Right lobe of liver (tissue), 6 donors: ENCODE measurements at regions not wholly inside any gene's neighbourhood (a gene's known extent, or its start where the extent isn't known, plus 50 kb on each side); places are given as distances from the start of the nearest gene placed in this dataset.
A peak's percentile ranks its signal among the peaks of the same experiment; 100 is the strongest.

Experiments
- ATAC-seq, 4 donors: fragments of 200-7000 bp; cut with Tn5 transposase; one replicate each; pipeline ENCODE4 v1.9.1; 2020; ENCODE audit warnings: mild to moderate bottlenecking in 4 of 4, moderate library complexity in 4 of 4
- DNase-seq, 3 donors: peaks; one replicate each; pipeline ENCODE4 v3.0.0-alpha.2; 2020
- H3K27ac ChIP-seq, 3 donors: fragments of 200-600 bp; one replicate each; pipeline ENCODE4 v1.8.0; 2022
- H3K27me3 ChIP-seq, 2 donors: fragments of 200-600 bp; one replicate each; pipeline ENCODE4 v1.8.0; 2022
- H3K36me3 ChIP-seq, 4 donors: fragments of 200-600 bp; sonication (generic) in 1 of 4; one replicate each; pipeline versions ENCODE4 v1.5.1 to v1.8.0; 2017 to 2022; ENCODE audit warnings: control low read depth in 1 of 4
- H3K4me1 ChIP-seq, 4 donors: fragments of 200-600 bp; sonication (generic) in 1 of 4; one replicate each; pipeline versions ENCODE4 v1.5.1 to v1.8.0; 2017 to 2022; ENCODE audit warnings: control low read depth in 1 of 4
- H3K4me3 ChIP-seq, 3 donors: fragments of 200-600 bp; one replicate each; pipeline ENCODE4 v1.8.0; 2022
- H3K9me3 ChIP-seq, 4 donors: fragments of 200-600 bp; sonication (generic) in 1 of 4; one replicate each; pipeline versions ENCODE4 v1.5.1 to v1.8.0; 2017 to 2022; ENCODE audit warnings: control low read depth in 1 of 4
- CTCF ChIP-seq, 4 donors: fragments of 200-600 bp in 3 of 4; fragments of 450-650 bp in 1 of 4; IDR thresholded peaks; one replicate each; pipeline versions ENCODE4 v1.5.1 to v1.8.0; 2016 to 2022; ENCODE audit warnings: antibody characterized with exemption in 4 of 4, mild to moderate bottlenecking in 2 of 4
- POLR2A ChIP-seq: fragments of 450-650 bp; IDR thresholded peaks from one replicate; pipeline ENCODE4 v1.6.1; 2017; ENCODE audit warnings: antibody characterized with exemption, mild to moderate bottlenecking
- WGBS: methylation state at CpG from one replicate; pipeline ENCODE4 v1.1.6; 2018; ENCODE audit warnings: low coverage, low lambda C conversion rate; ENCODE audit not compliant: insufficient coverage; ENCODE audit errors: missing lambda C conversion rate; 5-methylcytosine and 5-hydroxymethylcytosine counted together
- intact Hi-C, 2 donors: fragments of 100-400 bp; cut with DNase I; formaldehyde crosslinking; loops; one replicate each; pipeline versions ENCODE4 v1.11.2 to v1.14.1; 2022
- donor health status: DM: no; HTN: yes; CAD: no.
- donor health status: DM: no; HTN: no; CAD: no.
- donor health status: DM: no; HTN: no; CAD: no.
- donor health status: DM: no; HTN: yes; CAD: no.
- donor health status: DM: no; HTN: yes; CAD: no.

GRCh38 chr13:44305286-44305685, 68.3 kb upstream of the SERP2 start:
- intact Hi-C loops = no loop called here
- DNase-seq = no peak
- H3K4me1 ChIP-seq = peaks cover 0 to 18% (median 5%) of the 10 kb centered on the region in 4 donors
- no peak overlapping the region for H3K4me3 ChIP-seq
- H3K27me3 ChIP-seq = no peaks in the 10 kb centered on the region
- H3K27ac ChIP-seq = no peak overlapping the region
- no peak for ATAC-seq
- TF ChIP-seq CTCF (IDR thresholded peaks at IDR 0.05) (no peak), POLR2A (no peak)
- 90% methylated on average over 2 of the region's 2 CpGs for WGBS
- H3K36me3 ChIP-seq = no peaks in the 10 kb centered on the region
- no peaks in the 10 kb centered on the region for H3K9me3 ChIP-seq

DNA sequence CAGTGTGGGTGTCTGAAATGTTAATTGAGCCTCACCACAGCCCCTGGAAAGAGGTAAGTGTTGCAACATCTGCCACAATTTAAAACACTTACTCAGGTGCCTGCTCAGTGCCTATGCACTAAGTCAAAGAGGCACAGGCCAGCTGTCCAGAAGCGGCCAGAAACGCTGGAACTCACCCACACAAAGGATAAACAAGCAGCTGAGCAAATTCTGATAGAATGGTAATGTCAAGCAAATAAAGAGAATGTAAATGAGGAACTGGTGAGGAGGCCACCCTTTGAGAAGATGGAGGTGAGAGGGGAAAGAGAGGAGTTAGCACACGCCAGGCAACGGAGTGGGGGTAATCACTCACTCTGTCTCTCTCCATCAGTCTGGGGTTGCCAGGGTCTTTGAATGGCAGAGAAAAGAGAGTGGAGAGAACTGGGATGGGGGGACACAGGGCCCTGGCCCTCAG, 67.7 kb upstream of the SERP2 start:
- no peaks in the 10 kb centered on the region for H3K27me3 ChIP-seq
- DNase-seq (peak in 1 of 3 donors; percentile 38), ATAC-seq (peak in 3 of 4 donors; percentile 5 to 52 (median 29))
- peaks cover 0 to 12% (median 5%) of the 10 kb centered on the region in 4 donors for H3K4me1 ChIP-seq
- H3K4me3 ChIP-seq = peak overlapping the region in 1 of 3 donors; percentile 0
- TF ChIP-seq POLR2A (no peak), CTCF (IDR thresholded peaks at IDR 0.05) (no peak)
- 40% methylated on average over 4 of the region's 4 CpGs for WGBS
- no peaks in the 10 kb centered on the region for H3K9me3 ChIP-seq
- no peaks in the 10 kb centered on the region for H3K36me3 ChIP-seq
- intact Hi-C loops = no loop called here
- peak overlapping the region in 2 of 3 donors; percentile 36 to 70 for H3K27ac ChIP-seq

- Histone ChIP-seq H3K9me3 (no peaks in the 10 kb centered on the region), H3K36me3 (no peaks in the 10 kb centered on the region), H3K27ac (peak overlapping the region in 2 of 3 donors; percentile 36 to 70), H3K27me3 (no peaks in the 10 kb centered on the region), H3K4me3 (peak overlapping the region in 1 of 3 donors; percentile 0), H3K4me1 (peaks cover 0 to 6% (median 3%) of the 10 kb centered on the region in 4 donors)
- WGBS = 6% methylated on average over 12 of the region's 14 CpGs
- intact Hi-C loops = no loop called here
- TF ChIP-seq CTCF (IDR thresholded peaks at IDR 0.05) (no peak), POLR2A (no peak)
- peak; percentile 45 to 81 (median 74) for ATAC-seq
- DNase-seq = peak in 1 of 3 donors; percentile 64
Measured at GRCh38 chr13:44306371-44307192, 67.0 kb upstream of the SERP2 start.

DNA sequence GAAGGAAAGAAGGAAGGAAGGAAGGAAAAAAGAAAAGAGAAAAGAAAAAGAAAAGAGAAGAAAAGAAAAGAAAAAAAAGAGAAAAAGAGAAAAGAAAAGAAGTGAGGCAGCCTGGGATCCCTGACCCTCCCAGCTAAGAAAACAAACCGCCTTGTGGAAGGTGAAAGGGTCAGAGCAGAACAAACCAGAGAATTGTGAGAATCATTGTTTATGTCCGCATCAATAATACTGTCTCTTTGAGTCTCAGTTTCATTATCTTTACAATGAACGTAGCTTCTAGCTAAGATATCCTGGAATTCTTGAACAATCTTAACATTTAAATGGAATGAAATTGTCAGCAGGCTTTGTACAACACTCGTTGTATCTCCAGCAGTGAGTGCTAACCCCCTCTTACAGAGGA, 66.4 kb upstream of the SERP2 start:
- ATAC-seq (no peak), DNase-seq (no peak)
- H3K9me3 ChIP-seq = no peaks in the 10 kb centered on the region
- H3K36me3 ChIP-seq = no peaks in the 10 kb centered on the region
- TF ChIP-seq CTCF (IDR thresholded peaks at IDR 0.05) = no peak
- no peak for TF ChIP-seq POLR2A
- peak overlapping the region in 1 of 3 donors; percentile 70 for H3K27ac ChIP-seq
- intact Hi-C loops = no loop called here
- 70% methylated on average over 4 of the region's 4 CpGs for WGBS
- no peaks in the 10 kb centered on the region for H3K27me3 ChIP-seq
- no peak overlapping the region for H3K4me3 ChIP-seq
- H3K4me1 ChIP-seq = peaks cover 0 to 6% (median 2%) of the 10 kb centered on the region in 4 donors
